ENCODE measurements at regions not wholly inside any gene's neighbourhood (a gene's known extent, or its start where the extent isn't known, plus 50 kb on each side); places are given as distances from the start of the nearest gene placed in this dataset.

DNA sequence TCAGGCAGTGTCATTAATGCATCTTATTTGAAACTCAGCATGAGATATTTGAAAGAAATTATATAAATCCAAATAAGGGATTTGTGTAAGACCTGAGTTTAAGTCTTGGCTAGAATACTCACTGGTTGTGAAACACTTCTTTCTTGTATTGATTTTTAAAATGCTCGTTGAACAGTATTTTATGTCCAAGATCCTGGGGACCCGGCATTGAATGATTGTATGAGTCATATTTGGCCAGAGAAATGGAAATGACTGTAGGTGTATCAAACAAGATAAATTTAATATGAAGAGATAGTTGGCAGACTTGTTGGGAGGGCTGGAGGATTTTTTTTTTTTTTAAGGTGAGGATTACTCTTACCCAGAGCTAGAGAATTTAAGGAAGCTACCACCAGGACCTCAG lies 606.1 kb upstream of the CPEB2 start:
- no peak for TF ChIP-seq ZFP69B (tag by site-specific recombination; IDR thresholded peaks at IDR 0.05)
- TF ChIP-seq, protein P1, sequence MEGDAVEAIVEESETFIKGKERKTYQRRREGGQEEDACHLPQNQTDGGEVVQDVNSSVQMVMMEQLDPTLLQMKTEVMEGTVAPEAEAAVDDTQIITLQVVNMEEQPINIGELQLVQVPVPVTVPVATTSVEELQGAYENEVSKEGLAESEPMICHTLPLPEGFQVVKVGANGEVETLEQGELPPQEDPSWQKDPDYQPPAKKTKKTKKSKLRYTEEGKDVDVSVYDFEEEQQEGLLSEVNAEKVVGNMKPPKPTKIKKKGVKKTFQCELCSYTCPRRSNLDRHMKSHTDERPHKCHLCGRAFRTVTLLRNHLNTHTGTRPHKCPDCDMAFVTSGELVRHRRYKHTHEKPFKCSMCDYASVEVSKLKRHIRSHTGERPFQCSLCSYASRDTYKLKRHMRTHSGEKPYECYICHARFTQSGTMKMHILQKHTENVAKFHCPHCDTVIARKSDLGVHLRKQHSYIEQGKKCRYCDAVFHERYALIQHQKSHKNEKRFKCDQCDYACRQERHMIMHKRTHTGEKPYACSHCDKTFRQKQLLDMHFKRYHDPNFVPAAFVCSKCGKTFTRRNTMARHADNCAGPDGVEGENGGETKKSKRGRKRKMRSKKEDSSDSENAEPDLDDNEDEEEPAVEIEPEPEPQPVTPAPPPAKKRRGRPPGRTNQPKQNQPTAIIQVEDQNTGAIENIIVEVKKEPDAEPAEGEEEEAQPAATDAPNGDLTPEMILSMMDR (tag by site-specific recombination; IDR thresholded peaks at IDR 0.05), result no peak
- TF ChIP-seq, protein P2, sequence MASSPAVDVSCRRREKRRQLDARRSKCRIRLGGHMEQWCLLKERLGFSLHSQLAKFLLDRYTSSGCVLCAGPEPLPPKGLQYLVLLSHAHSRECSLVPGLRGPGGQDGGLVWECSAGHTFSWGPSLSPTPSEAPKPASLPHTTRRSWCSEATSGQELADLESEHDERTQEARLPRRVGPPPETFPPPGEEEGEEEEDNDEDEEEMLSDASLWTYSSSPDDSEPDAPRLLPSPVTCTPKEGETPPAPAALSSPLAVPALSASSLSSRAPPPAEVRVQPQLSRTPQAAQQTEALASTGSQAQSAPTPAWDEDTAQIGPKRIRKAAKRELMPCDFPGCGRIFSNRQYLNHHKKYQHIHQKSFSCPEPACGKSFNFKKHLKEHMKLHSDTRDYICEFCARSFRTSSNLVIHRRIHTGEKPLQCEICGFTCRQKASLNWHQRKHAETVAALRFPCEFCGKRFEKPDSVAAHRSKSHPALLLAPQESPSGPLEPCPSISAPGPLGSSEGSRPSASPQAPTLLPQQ (tag by site-specific recombination; IDR thresholded peaks at IDR 0.05), result no peak
- no peak for TF ChIP-seq ZFP41 (tag by site-specific recombination; IDR thresholded peaks at IDR 0.05; ENCODE audit: borderline replicate concordance)
- no peak for TF ChIP-seq ZNF248 (tag by site-specific recombination; IDR thresholded peaks at IDR 0.05)
- no peak for TF ChIP-seq ZNF830 (tag by site-specific recombination; IDR thresholded peaks at IDR 0.05; ENCODE audit: low read depth)
- no peak for TF ChIP-seq ZNF274 (IDR thresholded peaks at IDR 0.05; ENCODE audit: low read length)
- TF ChIP-seq ZNF274 (tag by site-specific recombination; IDR thresholded peaks at IDR 0.05; ENCODE audit: borderline replicate concordance), result no peak
- TF ChIP-seq ZNF324 (tag by site-specific recombination; IDR thresholded peaks at IDR 0.05), result no peak
- TF ChIP-seq SCRT1 (tag by site-specific recombination; IDR thresholded peaks at IDR 0.05; ENCODE audit: borderline replicate concordance), result no peak

Data from HEK293 (cell line).